ENCODE measurements at regions not wholly inside any gene's neighbourhood (a gene's known extent, or its start where the extent isn't known, plus 50 kb on each side); places are given as distances from the start of the nearest gene placed in this dataset.
"Not testable (repeated sequence)": the region's sequence is repeated elsewhere in the genome, so short reads cannot be mapped to it uniquely, and the experiment has no call there.

- DNase-seq, result peak; percentile 37
Measured at GRCh38 chr11:26841818-26842473, 120.1 kb upstream of the SLC5A12 start.

GRCh38 chr11:26842478-26843282 is 120.8 kb upstream of the SLC5A12 start:
- peak; percentile 56 for DNase-seq

GRCh38 chr11:26843539-26843938 is 121.7 kb upstream of the SLC5A12 start:
- DNase-seq, result no peak

GRCh38 chr11:26844963-26845362 is 123.1 kb upstream of the SLC5A12 start:
- DNase-seq, result no peak

GRCh38 chr11:26846227-26846626 is 124.4 kb upstream of the SLC5A12 start:
- no peak for DNase-seq

GRCh38 chr11:26847459-26847858 is 125.6 kb upstream of the SLC5A12 start:
- peak; percentile 28 for DNase-seq

GRCh38 chr11:26847977-26848376 is 126.1 kb upstream of the SLC5A12 start:
- DNase-seq, result no peak

GRCh38 chr11:26849036-26849435 is 127.2 kb upstream of the SLC5A12 start:
- peak; percentile 85 for DNase-seq

GRCh38 chr11:26851291-26851690 is 129.4 kb upstream of the SLC5A12 start:
- DNase-seq, result no peak

- DNase-seq, result no peak
Measured at GRCh38 chr11:26851696-26852095, 129.8 kb upstream of the SLC5A12 start.

- no peak for DNase-seq
Measured at GRCh38 chr11:26858098-26858497, 135.8 kb upstream of the FIBIN start.

- no peak for DNase-seq
Measured at GRCh38 chr11:26859416-26859815, 134.5 kb upstream of the FIBIN start.

- no peak for DNase-seq
Measured at GRCh38 chr11:26860091-26860780, 133.7 kb upstream of the FIBIN start.

- DNase-seq, result no peak
Measured at GRCh38 chr11:26860895-26861294, 133.0 kb upstream of the FIBIN start.

GRCh38 chr11:26862801-26863200 is 131.1 kb upstream of the FIBIN start:
- no peak for DNase-seq

GRCh38 chr11:26865703-26866102 is 128.2 kb upstream of the FIBIN start:
- no peak for DNase-seq

GRCh38 chr11:26867286-26867685 is 126.6 kb upstream of the FIBIN start:
- no peak for DNase-seq

GRCh38 chr11:26878959-26879581 is 114.8 kb upstream of the FIBIN start:
- DNase-seq, result no peak

- DNase-seq, result not testable (repeated sequence)
Measured at GRCh38 chr11:26882363-26882880, 111.5 kb upstream of the FIBIN start.

- no peak for DNase-seq
Measured at GRCh38 chr11:26891501-26891900, 102.4 kb upstream of the FIBIN start.

GRCh38 chr11:26896719-26897118 is 97.2 kb upstream of the FIBIN start:
- DNase-seq, result no peak

GRCh38 chr11:26898799-26899198 is 95.1 kb upstream of the FIBIN start:
- DNase-seq, result no peak

- peak; percentile 87 for DNase-seq
Measured at GRCh38 chr11:26901162-26901561, 92.8 kb upstream of the FIBIN start.

All from femur (tissue), 1 donor.